ENCODE measurements at regions not wholly inside any gene's neighbourhood (a gene's known extent, or its start where the extent isn't known, plus 50 kb on each side); places are given as distances from the start of the nearest gene placed in this dataset.

DNA sequence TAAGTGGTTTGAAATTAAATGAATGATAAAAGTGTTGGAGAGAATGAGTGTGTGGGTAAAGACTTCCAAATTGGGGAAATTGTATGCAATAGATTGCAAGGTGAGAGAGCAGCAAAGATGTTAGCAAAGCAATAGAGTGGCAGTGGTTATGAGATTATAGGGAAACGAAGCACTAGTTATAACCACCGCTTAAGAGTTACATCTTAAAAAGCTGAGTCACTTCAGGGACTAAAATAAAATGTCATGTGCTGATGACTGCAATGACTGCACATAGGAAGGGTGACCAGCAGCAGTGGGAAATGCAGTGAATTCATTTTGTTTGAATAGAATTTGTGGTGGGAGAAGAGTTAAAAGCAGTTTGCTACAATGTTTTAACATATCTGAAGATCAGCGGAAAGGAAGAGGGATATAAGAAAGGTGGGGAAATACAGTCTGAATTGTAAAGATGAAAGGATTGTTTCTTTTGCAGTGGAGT is 127.3 kb downstream of the RAP2B start:
- H3K4me3 Mint-ChIP-seq: no peak overlapping the region
- intact Hi-C loops (cut with micrococcal nuclease): loop anchor here (1.0 kb wide), 1 partner anchor 335 kb away; no protein-coding TSS in a partner anchor
- H3K27ac Mint-ChIP-seq: no peak overlapping the region

DNA sequence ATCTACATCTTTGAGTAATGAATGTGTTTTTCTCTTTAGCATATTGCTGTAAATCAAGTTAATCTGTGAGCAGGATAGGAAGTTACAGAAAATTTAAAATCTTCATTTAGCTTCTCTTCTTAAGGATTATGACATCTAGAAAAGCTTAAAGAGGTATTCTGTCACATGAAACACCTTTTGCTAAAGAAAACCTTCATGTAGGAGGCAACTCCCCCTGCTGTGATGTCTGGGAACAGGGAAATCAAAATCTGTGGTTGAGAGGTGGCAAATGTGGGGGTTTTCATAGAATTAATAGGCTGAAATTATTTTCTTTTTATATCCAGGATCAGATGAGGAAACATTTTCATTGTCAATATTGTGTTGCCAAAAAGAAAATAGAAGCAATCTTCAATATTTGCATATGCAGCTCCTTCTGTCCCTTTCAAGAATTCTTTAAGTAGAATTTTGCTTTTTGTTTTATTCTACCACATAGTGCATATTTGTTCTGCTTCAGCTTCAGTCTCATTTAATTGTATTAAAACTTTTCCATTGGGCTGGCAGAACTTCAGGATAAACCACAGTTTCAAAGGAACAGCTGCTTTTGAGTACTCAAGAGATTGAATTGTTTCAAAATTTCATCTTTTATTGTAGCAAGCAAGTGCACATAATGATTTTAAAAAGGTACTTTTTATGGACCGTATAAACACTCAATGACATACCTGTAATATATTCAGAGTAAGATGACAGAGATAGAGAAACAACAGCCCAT is 128.4 kb downstream of the RAP2B start:
- no peaks in the 10 kb centered on the region for H3K27me3 Mint-ChIP-seq (ENCODE audit: low read depth)
- intact Hi-C loops (cut with micrococcal nuclease): loop anchor here (1.0 to 5.0 kb wide), 8 partner anchors 80 to 479 kb away; no protein-coding TSS in a partner anchor
- no peak overlapping the region for H3K4me3 Mint-ChIP-seq
- no peaks in the 10 kb centered on the region for H3K9me3 Mint-ChIP-seq
- CTCF ChIA-PET: interaction anchor here (0.6 to 1.5 kb wide), 15 partner anchors 16 to 1102 kb away, joined by 3 to 11 read pairs (median 3); no protein-coding TSS in a partner anchor
- H3K36me3 Mint-ChIP-seq (ENCODE audit: low read depth): no peaks in the 10 kb centered on the region
- peaks cover 47% of the 10 kb centered on the region for H3K4me1 Mint-ChIP-seq (ENCODE audit: low read depth)
- H3K27ac Mint-ChIP-seq: no peak overlapping the region
- peak; percentile 39 for DNase-seq

More for the DNA sequence above, 127.3 kb downstream of the RAP2B start:
- Mint-ChIP-seq H3K4me1 (ENCODE audit: low read depth) (peaks cover 53% of the 10 kb centered on the region), H3K9me3 (no peaks in the 10 kb centered on the region), H3K36me3 (ENCODE audit: low read depth) (no peaks in the 10 kb centered on the region), H3K27me3 (ENCODE audit: low read depth) (no peaks in the 10 kb centered on the region)
- DNase-seq: peak; percentile 19
- CTCF ChIA-PET: no interaction called here

DNA sequence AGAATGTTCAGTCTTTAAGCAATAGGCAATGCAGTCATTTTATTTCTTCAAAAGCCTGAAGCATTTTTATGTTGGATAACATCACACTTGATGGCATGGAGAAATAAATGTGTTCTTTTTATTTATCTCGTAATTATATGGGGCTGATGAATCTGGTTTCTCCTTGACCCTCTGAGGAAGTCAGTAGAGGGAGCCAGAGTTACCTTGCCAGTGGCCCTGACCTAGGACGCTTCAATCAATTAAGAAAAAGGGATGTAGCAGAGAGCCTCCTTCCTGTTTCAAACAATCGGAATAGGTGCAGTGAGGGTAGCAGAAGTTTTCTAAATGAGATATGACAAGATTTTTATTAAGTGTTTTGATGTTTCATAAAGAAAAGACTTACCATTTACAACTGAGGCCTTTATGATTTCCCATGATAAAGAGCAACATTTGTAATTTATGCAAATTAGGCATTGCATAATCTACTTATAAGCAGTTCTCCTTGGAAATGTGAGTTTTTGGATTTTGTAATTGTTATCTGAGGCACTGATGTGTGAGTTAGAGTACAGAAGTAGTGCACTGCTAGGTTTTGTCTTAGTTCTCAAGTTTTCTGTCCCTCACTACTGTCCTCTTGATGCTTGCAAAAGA is 129.1 kb downstream of the RAP2B start:
- Mint-ChIP-seq H3K4me1 (ENCODE audit: low read depth) (peaks cover 40% of the 10 kb centered on the region), H3K9me3 (no peaks in the 10 kb centered on the region), H3K27ac (peak overlapping the region; percentile 26), H3K27me3 (ENCODE audit: low read depth) (no peaks in the 10 kb centered on the region), H3K36me3 (ENCODE audit: low read depth) (no peaks in the 10 kb centered on the region), H3K4me3 (no peak overlapping the region)
- intact Hi-C loops (cut with micrococcal nuclease): loop anchor here (1.0 to 5.0 kb wide), 5 partner anchors 130 to 478 kb away; no protein-coding TSS in a partner anchor
- CTCF ChIA-PET: interaction anchor here (0.6 to 1.5 kb wide), 13 partner anchors 15 to 1103 kb away, joined by 3 to 11 read pairs (median 3); no protein-coding TSS in a partner anchor
- DNase-seq: peak; percentile 20

- Mint-ChIP-seq H3K9me3 (no peaks in the 10 kb centered on the region), H3K4me1 (ENCODE audit: low read depth) (peaks cover 31% of the 10 kb centered on the region), H3K36me3 (ENCODE audit: low read depth) (no peaks in the 10 kb centered on the region), H3K4me3 (no peak overlapping the region), H3K27me3 (ENCODE audit: low read depth) (no peaks in the 10 kb centered on the region), H3K27ac (no peak overlapping the region)
- intact Hi-C loops (cut with micrococcal nuclease): loop anchor here (5.0 kb wide), 1 partner anchor 149 kb away; no protein-coding TSS in a partner anchor
- CTCF ChIA-PET: interaction anchor here (1.2 kb wide), 1 partner anchor 14 kb away, joined by 3 read pairs; no protein-coding TSS in a partner anchor
- DNase-seq: no peak
These were observed 131.2 kb downstream of the RAP2B start for GRCh38 chr3:153293265-153293664.

DNA sequence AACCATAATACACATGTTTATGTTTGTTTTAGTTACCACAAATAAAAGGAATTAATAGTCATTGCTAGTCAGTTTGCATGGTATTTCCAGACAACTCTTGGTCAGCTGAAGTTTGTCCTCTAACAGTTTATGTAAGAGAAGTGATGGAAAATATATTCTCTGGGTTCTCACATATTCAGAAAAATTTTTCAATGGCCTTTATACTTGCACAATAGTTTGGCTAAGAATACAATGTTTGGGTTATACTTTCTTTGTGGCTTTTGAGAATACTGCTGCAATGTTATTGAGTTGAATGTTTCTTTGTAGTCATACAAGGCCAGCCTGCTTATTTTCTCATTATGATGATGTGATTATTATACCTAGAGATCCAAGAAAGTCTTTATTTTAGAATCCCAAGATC is 133.9 kb downstream of the RAP2B start:
- no peak overlapping the region for H3K4me3 Mint-ChIP-seq
- H3K4me1 Mint-ChIP-seq (ENCODE audit: low read depth): peaks cover 9% of the 10 kb centered on the region
- intact Hi-C loops (cut with micrococcal nuclease): no loop called here
- DNase-seq: no peak
- H3K27ac Mint-ChIP-seq: no peak overlapping the region
- no peaks in the 10 kb centered on the region for H3K27me3 Mint-ChIP-seq (ENCODE audit: low read depth)
- CTCF ChIA-PET: no interaction called here
- H3K36me3 Mint-ChIP-seq (ENCODE audit: low read depth): no peaks in the 10 kb centered on the region
- H3K9me3 Mint-ChIP-seq: no peaks in the 10 kb centered on the region

- no peak for DNase-seq
- H3K4me1 Mint-ChIP-seq (ENCODE audit: low read depth): no peaks in the 10 kb centered on the region
- intact Hi-C loops (cut with micrococcal nuclease): no loop called here
- H3K27ac Mint-ChIP-seq: no peak overlapping the region
- H3K9me3 Mint-ChIP-seq: no peaks in the 10 kb centered on the region
- no peak overlapping the region for H3K4me3 Mint-ChIP-seq
- CTCF ChIA-PET: interaction anchor here (3.2 kb wide), 1 partner anchor 15 kb away, joined by 11 read pairs; no protein-coding TSS in a partner anchor
- H3K27me3 Mint-ChIP-seq (ENCODE audit: low read depth): no peaks in the 10 kb centered on the region
- no peaks in the 10 kb centered on the region for H3K36me3 Mint-ChIP-seq (ENCODE audit: low read depth)
These were observed 143.2 kb downstream of the RAP2B start for GRCh38 chr3:153305189-153305588.

GRCh38 chr3:153311541-153311940 is 149.5 kb downstream of the RAP2B start:
- CTCF ChIA-PET: interaction anchor here (0.6 kb wide), 1 partner anchor 371 kb away, joined by 3 read pairs; no protein-coding TSS in a partner anchor
- H3K27me3 Mint-ChIP-seq (ENCODE audit: low read depth): no peaks in the 10 kb centered on the region

DNA sequence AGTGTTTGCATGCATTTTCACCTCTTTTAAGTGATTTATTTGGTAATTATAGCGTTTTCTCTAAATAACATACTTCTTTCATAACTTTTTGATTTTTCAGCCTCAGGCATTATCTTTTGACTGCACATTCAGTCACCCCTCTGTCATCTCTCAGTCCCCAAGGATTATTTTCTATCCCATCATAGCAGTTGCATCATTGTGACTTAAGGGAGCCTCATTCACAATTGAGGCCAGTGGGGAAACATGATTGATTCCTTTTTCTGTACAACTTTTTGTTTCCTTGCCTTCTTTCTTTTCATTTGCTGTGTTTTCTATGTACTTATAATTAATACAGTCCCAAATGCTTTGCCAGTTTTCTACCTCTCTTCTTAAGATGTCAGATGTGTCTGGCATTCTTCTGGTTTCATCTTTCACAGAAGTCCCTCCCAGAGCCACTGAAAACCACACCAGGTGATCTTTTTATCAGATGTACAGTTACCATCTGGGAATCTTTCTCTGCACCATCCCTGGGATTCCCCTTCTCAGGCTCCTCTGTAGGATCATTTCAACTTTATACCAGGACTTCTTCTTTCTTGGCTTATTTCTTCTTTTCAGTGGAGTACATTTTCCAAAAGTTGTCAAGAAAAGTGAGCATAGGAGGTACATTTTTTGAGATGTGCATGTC is 151.4 kb downstream of the RAP2B start:
- no peaks in the 10 kb centered on the region for H3K36me3 Mint-ChIP-seq (ENCODE audit: low read depth)
- CTCF ChIA-PET: no interaction called here
- DNase-seq: no peak
- intact Hi-C loops (cut with micrococcal nuclease): no loop called here
- no peaks in the 10 kb centered on the region for H3K27me3 Mint-ChIP-seq (ENCODE audit: low read depth)
- H3K4me1 Mint-ChIP-seq (ENCODE audit: low read depth): peaks cover 11% of the 10 kb centered on the region
- H3K9me3 Mint-ChIP-seq: no peaks in the 10 kb centered on the region
- H3K4me3 Mint-ChIP-seq: no peak overlapping the region
- H3K27ac Mint-ChIP-seq: no peak overlapping the region

More at GRCh38 chr3:153311541-153311940, 149.5 kb downstream of the RAP2B start:
- no peaks in the 10 kb centered on the region for H3K36me3 Mint-ChIP-seq (ENCODE audit: low read depth)
- H3K4me1 Mint-ChIP-seq (ENCODE audit: low read depth): peaks cover 11% of the 10 kb centered on the region
- DNase-seq: no peak
- H3K9me3 Mint-ChIP-seq: no peaks in the 10 kb centered on the region
- H3K4me3 Mint-ChIP-seq: no peak overlapping the region
- H3K27ac Mint-ChIP-seq: no peak overlapping the region
- intact Hi-C loops (cut with micrococcal nuclease): no loop called here

- DNase-seq: no peak
- CTCF ChIA-PET: no interaction called here
- Mint-ChIP-seq H3K27ac (no peak overlapping the region), H3K4me1 (ENCODE audit: low read depth) (peaks cover 16% of the 10 kb centered on the region), H3K9me3 (no peaks in the 10 kb centered on the region), H3K27me3 (ENCODE audit: low read depth) (no peaks in the 10 kb centered on the region), H3K36me3 (ENCODE audit: low read depth) (no peaks in the 10 kb centered on the region), H3K4me3 (no peak overlapping the region)
- intact Hi-C loops (cut with micrococcal nuclease): no loop called here
These were observed 152.0 kb downstream of the RAP2B start for GRCh38 chr3:153314038-153314437.

GRCh38 chr3:153315781-153316180 is 153.8 kb downstream of the RAP2B start:
- no peaks in the 10 kb centered on the region for H3K9me3 Mint-ChIP-seq
- no peak overlapping the region for H3K27ac Mint-ChIP-seq
- H3K27me3 Mint-ChIP-seq (ENCODE audit: low read depth): no peaks in the 10 kb centered on the region
- CTCF ChIA-PET: no interaction called here
- intact Hi-C loops (cut with micrococcal nuclease): no loop called here
- no peaks in the 10 kb centered on the region for H3K36me3 Mint-ChIP-seq (ENCODE audit: low read depth)
- DNase-seq: no peak
- H3K4me3 Mint-ChIP-seq: no peak overlapping the region
- H3K4me1 Mint-ChIP-seq (ENCODE audit: low read depth): peaks cover 31% of the 10 kb centered on the region

DNA sequence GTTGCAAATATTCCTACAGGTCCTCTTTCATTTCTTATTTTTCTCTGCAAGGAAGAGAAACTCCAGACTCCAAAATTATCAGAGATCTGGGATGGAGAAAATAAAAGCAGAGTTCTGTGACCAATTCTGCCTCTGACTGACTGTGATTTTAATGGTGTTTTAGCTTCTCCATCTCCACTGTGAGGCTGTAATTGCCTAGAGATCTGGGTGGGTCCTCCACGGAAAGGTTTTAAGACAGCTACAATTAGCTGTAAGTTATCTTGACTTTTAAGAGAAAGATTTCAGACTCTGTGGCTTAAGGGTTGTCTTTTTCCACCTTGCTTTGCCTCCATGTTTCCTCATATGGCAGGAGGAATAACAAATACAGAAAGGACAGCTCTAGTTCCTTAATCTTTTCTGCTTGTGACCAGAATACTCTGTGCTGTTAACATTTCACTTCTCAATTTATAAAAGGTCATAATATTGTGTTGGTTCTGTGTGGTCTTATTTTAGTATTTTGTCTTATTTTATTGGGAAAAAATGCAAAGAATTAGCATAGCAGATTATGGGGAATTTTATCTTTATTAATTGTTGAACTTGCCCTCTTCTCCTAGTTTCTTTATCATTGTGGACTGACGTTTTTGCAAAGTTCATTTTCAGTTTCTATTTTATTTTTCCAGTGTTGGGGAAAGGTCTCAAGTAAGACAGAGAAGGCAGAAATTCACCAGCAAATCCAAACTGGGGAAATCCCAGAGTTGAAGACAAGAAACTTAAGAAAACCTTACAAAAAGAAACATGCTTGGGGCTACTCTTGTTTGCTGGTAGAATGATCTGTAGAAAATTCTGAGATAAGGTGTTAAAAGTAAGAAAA is 157.9 kb downstream of the RAP2B start:
- H3K4me1 Mint-ChIP-seq (ENCODE audit: low read depth): peaks cover 23% of the 10 kb centered on the region
- no peaks in the 10 kb centered on the region for H3K27me3 Mint-ChIP-seq (ENCODE audit: low read depth)
- no peaks in the 10 kb centered on the region for H3K36me3 Mint-ChIP-seq (ENCODE audit: low read depth)
- no peak for DNase-seq
- no peaks in the 10 kb centered on the region for H3K9me3 Mint-ChIP-seq
- H3K27ac Mint-ChIP-seq: peak overlapping the region; percentile 78
- H3K4me3 Mint-ChIP-seq: peak overlapping the region; percentile 25
- CTCF ChIA-PET: interaction anchor here (0.5 to 0.6 kb wide), 2 partner anchors 23 to 159 kb away, joined by 3 read pairs; no protein-coding TSS in a partner anchor
- intact Hi-C loops (cut with micrococcal nuclease): loop anchor here (1.0 kb wide), 2 partner anchors 36 to 306 kb away; no protein-coding TSS in a partner anchor
